22Rv1 (cell line): ENCODE measurements at regions not wholly inside any gene's neighbourhood (a gene's known extent, or its start where the extent isn't known, plus 50 kb on each side); places are given as distances from the start of the nearest gene placed in this dataset.

Source experiments
- ZFX ChIP-seq: fragments of 450-650 bp; IDR thresholded peaks from 2 replicates; pipeline ENCODE4 v1.6.1; 2017; ENCODE audit warnings: antibody characterized with exemption, borderline replicate concordance
- TF ChIP-seq, protein P1 (sequence below): fragments of 450-650 bp; IDR thresholded peaks from 2 replicates; pipeline ENCODE4 v1.5.1; 2017; ENCODE audit warnings: mild to moderate bottlenecking

- TF ChIP-seq, protein P1, sequence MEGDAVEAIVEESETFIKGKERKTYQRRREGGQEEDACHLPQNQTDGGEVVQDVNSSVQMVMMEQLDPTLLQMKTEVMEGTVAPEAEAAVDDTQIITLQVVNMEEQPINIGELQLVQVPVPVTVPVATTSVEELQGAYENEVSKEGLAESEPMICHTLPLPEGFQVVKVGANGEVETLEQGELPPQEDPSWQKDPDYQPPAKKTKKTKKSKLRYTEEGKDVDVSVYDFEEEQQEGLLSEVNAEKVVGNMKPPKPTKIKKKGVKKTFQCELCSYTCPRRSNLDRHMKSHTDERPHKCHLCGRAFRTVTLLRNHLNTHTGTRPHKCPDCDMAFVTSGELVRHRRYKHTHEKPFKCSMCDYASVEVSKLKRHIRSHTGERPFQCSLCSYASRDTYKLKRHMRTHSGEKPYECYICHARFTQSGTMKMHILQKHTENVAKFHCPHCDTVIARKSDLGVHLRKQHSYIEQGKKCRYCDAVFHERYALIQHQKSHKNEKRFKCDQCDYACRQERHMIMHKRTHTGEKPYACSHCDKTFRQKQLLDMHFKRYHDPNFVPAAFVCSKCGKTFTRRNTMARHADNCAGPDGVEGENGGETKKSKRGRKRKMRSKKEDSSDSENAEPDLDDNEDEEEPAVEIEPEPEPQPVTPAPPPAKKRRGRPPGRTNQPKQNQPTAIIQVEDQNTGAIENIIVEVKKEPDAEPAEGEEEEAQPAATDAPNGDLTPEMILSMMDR = no peak
- no peak for TF ChIP-seq ZFX
Observed at GRCh38 chr5:25489834-25490538, 845.2 kb upstream of the CDH10 start.
